GM12874 (cell line): ENCODE measurements at regions not wholly inside any gene's neighbourhood (a gene's known extent, or its start where the extent isn't known, plus 50 kb on each side); places are given as distances from the start of the nearest gene placed in this dataset.

Source experiments
- TF ChIP-seq, protein P1 (sequence below): IDR thresholded peaks from 2 replicates; pipeline ENCODE4 v1.5.1; 2011; ENCODE audit warnings: low read depth, mild to moderate bottlenecking, control low read depth, low read length, moderate library complexity; ENCODE audit not compliant: insufficient read depth

DNA sequence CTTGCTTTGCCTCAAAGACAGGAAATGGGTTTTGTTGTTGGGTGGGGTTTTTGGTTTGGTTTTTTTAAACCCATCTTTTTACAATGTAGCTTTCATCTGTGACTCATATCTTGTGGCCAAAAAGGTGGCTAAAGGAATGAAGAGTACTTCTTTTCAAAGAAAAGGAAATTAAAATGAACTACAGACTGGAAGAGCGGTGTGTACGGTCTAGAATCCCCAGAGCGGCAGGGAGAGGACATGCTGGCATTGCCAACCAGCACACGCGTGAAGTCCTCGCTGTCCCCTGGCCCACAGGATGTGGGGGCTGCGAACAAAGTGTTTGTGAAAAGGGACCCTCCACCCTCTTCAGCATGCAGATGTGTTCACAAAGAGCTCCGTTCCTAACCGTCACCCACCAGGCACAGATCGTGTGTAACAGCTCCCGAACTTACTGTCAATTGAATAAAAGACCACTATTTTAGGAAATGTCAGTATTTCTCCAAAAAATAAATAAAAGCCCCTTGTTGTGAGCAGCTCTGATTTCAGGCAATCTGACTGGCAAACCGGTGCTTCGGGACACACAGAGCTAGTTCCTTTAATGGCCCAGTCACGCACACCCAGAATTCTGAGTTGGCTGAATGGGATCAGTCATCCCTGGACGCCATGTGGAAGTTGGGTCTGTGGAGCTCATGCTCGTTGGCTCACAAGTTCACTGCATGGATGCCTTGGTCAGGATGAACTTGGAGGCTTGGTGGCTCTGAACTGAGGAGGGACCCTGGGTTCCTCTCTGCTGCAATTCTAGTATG, 602.9 kb downstream of the NPHP4 start:
- TF ChIP-seq, protein P1, sequence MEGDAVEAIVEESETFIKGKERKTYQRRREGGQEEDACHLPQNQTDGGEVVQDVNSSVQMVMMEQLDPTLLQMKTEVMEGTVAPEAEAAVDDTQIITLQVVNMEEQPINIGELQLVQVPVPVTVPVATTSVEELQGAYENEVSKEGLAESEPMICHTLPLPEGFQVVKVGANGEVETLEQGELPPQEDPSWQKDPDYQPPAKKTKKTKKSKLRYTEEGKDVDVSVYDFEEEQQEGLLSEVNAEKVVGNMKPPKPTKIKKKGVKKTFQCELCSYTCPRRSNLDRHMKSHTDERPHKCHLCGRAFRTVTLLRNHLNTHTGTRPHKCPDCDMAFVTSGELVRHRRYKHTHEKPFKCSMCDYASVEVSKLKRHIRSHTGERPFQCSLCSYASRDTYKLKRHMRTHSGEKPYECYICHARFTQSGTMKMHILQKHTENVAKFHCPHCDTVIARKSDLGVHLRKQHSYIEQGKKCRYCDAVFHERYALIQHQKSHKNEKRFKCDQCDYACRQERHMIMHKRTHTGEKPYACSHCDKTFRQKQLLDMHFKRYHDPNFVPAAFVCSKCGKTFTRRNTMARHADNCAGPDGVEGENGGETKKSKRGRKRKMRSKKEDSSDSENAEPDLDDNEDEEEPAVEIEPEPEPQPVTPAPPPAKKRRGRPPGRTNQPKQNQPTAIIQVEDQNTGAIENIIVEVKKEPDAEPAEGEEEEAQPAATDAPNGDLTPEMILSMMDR: no peak

DNA sequence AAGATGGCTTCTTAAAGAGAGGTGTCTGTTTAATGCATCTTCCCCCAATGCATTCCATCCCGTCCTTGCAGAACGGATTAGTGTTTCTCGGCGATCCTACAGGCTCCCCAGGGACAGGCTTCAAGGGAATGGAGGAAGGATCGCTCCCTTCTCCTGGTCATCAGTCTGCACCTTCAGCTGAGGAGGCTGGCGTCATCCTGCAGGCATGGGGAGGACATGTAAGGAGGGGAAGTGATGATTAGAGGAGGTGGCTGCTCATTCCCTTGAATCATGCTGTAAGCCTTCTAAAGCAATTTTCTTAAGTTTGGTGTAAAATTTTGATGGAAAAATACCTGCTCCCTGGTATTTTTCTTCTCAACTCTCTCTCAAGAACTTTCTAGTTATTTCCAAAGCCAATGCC, 603.6 kb downstream of the NPHP4 start:
- TF ChIP-seq, protein P1: no peak

DNA sequence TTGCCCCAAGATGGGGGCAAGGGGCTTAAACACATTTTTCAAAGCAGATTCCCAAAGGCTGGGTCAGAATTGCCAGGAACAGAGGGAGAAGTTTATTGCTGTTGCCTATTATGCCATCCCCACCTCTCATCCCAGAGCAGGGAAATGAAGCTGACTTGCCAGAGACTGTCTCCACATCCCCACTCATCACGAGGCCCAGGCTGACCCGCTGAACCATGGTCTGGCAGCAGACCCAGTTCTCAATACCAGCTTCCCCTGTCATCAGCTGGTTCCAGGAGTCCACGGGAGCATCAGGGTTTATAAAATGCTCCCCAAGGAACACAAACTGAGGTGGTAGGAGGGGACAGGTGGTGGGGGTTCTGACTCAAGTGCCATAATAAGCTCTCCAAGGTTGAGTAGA, 605.9 kb downstream of the NPHP4 start:
- TF ChIP-seq, protein P1: no peak

DNA sequence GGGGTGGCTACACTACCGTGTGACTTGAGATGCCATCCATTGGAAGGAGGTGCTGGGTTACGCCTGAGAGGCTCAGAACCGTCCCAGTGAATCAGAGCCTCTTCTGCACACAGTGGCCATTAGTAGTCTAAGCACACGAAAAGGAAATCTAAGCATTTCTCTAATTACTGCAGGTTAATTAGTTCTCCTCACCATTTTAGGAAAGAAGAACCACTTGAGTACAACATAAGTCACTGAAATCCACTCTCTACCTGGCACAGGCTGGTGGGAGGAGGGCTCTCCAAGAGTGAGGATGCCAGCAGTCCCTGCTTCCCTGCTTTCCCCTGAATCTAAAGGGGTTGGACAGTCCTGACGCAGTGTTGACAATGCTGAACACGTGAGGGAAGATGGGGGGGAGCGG, 606.3 kb downstream of the NPHP4 start:
- TF ChIP-seq, protein P1: no peak

DNA sequence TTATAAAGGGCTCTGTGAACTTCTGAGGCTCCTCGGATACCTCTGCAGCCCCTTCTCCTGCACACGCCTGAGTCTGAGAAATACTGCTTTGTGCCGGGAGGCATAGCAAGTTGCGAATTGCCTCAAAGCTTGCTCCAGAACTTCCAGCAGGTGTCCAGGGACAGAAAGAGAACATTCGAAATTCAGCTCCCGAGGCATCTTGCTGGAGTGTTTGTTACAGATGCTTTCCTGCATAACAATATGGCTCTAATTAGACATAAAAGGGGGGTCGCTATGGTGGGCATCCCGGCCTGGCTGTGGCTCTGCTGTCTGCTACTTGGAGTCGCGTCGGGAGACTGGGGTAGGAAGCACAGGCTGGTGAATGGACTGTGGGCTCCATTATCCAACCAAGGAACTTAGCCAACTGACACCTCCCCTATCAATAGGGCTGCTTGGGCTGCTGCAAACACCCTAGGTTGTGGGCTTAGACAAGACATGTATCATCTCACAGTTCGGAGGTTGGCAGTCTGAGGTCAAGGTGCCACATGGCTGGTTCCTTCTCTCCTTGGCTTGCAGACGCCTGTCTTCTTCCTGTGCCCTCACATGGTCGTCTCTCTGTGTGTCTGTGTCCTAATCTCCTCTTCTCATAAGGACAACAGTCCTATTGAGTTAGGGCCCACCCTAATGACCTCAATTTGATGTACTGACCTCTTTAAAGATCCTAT, 607.0 kb downstream of the NPHP4 start:
- TF ChIP-seq, protein P1: no peak

DNA sequence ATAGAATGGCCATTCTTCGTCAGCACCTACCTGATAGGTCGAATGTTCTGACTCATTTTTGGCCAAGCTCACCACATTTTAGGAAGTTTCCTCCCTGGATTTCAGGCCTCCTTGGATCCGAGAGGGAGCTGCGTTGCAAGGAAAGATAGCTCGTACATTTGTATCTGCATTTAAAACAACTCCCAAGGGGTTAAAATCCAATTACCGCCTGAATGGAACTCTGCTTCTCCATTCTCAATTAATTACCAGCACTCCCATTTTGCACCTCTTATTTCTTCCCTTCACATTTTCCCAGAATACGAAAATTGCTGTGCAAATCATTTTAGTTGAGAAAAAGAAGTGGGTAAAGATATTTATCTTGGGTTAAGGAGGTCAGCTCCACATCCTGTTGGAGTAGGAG, 610.7 kb downstream of the NPHP4 start:
- TF ChIP-seq, protein P1: no peak

DNA sequence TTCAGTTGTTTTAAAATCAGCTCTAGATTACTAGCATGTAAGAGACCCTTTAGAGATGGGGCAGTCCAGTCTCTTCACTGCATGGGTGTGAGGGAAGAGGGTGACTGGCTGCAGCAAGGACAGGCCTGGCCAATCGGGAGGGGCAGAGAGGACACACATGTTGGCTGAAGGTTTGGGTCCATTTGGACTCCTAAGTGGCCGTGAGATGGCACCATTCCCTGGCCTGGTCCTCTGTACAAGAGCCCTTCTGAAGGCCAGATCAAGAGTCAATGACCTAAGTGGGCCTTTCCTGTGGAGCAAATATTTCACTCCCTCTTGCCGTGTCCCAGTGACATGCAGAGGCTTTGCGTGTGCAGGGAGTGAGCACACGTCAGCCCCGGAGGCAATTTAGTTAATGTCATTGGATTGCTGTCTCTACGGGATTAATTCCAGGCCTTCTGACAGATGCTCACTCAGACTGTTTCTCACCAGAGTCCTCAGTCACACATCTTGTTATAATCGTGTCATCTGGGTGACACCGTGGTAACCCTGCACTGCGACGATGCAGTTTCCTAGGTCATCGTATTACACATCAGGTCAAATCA, 613.0 kb downstream of the NPHP4 start:
- TF ChIP-seq, protein P1: no peak
